Naive thymus-derived CD4-positive, alpha-beta T cell (primary cell): ENCODE measurements at regions not wholly inside any gene's neighbourhood (a gene's known extent, or its start where the extent isn't known, plus 50 kb on each side); places are given as distances from the start of the nearest gene placed in this dataset.
"Not testable (repeated sequence)": the region's sequence is repeated elsewhere in the genome, so short reads cannot be mapped to it uniquely, and the experiment has no call there.

Experiments used
- ATAC-seq: fragments of 150-1000 bp; cut with Tn5 transposase; 2 replicates; pipeline ENCODE4 v1.10.0; 2021; ENCODE audit warnings: mild to moderate bottlenecking, moderate library complexity
- CTCF ChIA-PET: fragments of 350-600 bp; sonication (Branson Sonifier 250); formaldehyde crosslinking; loops from one replicate; lab custom pipeline; 2021; ENCODE audit warnings: antibody characterized with exemption; lab: Charles Lee
- POLR2A ChIA-PET: fragments of 350-600 bp; sonication (Branson Sonifier 250); formaldehyde crosslinking; loops from one replicate; lab custom pipeline; 2021; ENCODE audit warnings: antibody characterized with exemption, inconsistent platforms; lab: Charles Lee
- DNase-seq, 9 donors: peaks; one replicate each; pipeline versions ENCODE4 v3.0.0 to v3.0.0-alpha.2; 2020 to 2022; ENCODE audit warnings: mixed read lengths in 1 of 9
- H3K27ac ChIP-seq: one replicate; pipeline ENCODE4 v1.7.0; 2013; ENCODE audit warnings: mild to moderate bottlenecking, low read depth, low read length, moderate library complexity
- H3K27me3 ChIP-seq, 2 donors: one replicate each; pipeline ENCODE4 v1.7.0; 2013; ENCODE audit warnings: low read length in 2 of 2, mild to moderate bottlenecking in 2 of 2, moderate library complexity in 2 of 2; ENCODE audit not compliant: control insufficient read depth in 2 of 2, insufficient read depth in 2 of 2
- H3K36me3 ChIP-seq, 3 experiments: 1 replicate in 2 of 3; 2 replicates in 1 of 3; pipeline ENCODE4 v1.7.0; 2013; ENCODE audit warnings: low read length in 3 of 3, mild to moderate bottlenecking in 3 of 3, moderate library complexity in 1 of 3; ENCODE audit not compliant: insufficient read depth in 3 of 3, control insufficient read depth in 2 of 3
- H3K4me1 ChIP-seq, 2 donors: one replicate each; pipeline ENCODE4 v1.7.0; 2013; ENCODE audit warnings: low read length in 2 of 2, mild to moderate bottlenecking in 2 of 2, moderate library complexity in 1 of 2; ENCODE audit not compliant: control insufficient read depth in 2 of 2, insufficient read depth in 2 of 2
- H3K4me3 ChIP-seq: 2 replicates; pipeline ENCODE4 v1.7.0; 2013; ENCODE audit warnings: mild to moderate bottlenecking, low read length
- H3K9me3 ChIP-seq, 3 experiments: 1 replicate in 2 of 3; 2 replicates in 1 of 3; pipeline ENCODE4 v1.7.0; 2013; ENCODE audit warnings: low read length in 3 of 3; ENCODE audit not compliant: control insufficient read depth in 2 of 3
- H3K27ac Mint-ChIP-seq, 9 donors: one replicate each; pipeline ENCODE4 v1.8.0; 2020 to 2022; ENCODE audit warnings: mixed read lengths in 9 of 9, mild to moderate bottlenecking in 8 of 9, moderate library complexity in 5 of 9, inconsistent platforms in 2 of 9
- H3K27me3 Mint-ChIP-seq, 5 donors: one replicate each; pipeline ENCODE4 v1.8.0; 2021 to 2022; ENCODE audit warnings: mixed read lengths in 5 of 5, mild to moderate bottlenecking in 1 of 5
- H3K36me3 Mint-ChIP-seq, 5 donors: one replicate each; pipeline ENCODE4 v1.8.0; 2020 to 2022; ENCODE audit warnings: mixed read lengths in 5 of 5, mild to moderate bottlenecking in 3 of 5, inconsistent platforms in 1 of 5
- H3K4me1 Mint-ChIP-seq, 7 donors: one replicate each; pipeline ENCODE4 v1.8.0; 2020 to 2022; ENCODE audit warnings: mixed read lengths in 7 of 7, mild to moderate bottlenecking in 3 of 7, inconsistent platforms in 1 of 7
- H3K4me3 Mint-ChIP-seq, 10 donors: one replicate each; pipeline ENCODE4 v1.8.0; 2020 to 2022; ENCODE audit warnings: mild to moderate bottlenecking in 10 of 10, mixed read lengths in 10 of 10, moderate library complexity in 6 of 10, inconsistent platforms in 2 of 10
- H3K9me3 Mint-ChIP-seq, 11 donors: one replicate each; pipeline ENCODE4 v1.8.0; 2020 to 2022; ENCODE audit warnings: mixed read lengths in 11 of 11, mild to moderate bottlenecking in 4 of 11, inconsistent platforms in 1 of 11, moderate library complexity in 1 of 11
- intact Hi-C, 2 donors: fragments of 100-400 bp; cut with micrococcal nuclease; formaldehyde crosslinking; loops; one replicate each; pipeline ENCODE4 v1.15.1; 2023

- CTCF ChIA-PET: interaction anchor here (0.6 to 0.7 kb wide), 2 partner anchors 39 to 229 kb away, joined by 3 to 7 read pairs; no protein-coding TSS in a partner anchor
These were observed 202.3 kb upstream of the KCTD7 start for GRCh38 chr7:66426332-66426731.

GRCh38 chr7:66426996-66427395, 201.7 kb upstream of the KCTD7 start:
- Histone ChIP-seq H3K4me1 (no peaks in the 10 kb centered on the region), H3K9me3 (no peaks in the 10 kb centered on the region), H3K27me3 (no peaks in the 10 kb centered on the region), H3K36me3 (peaks cover 0 to 3% (median 0%) of the 10 kb centered on the region in 3 experiments), H3K4me3 (no peak overlapping the region), H3K27ac (no peak overlapping the region)
- no peaks in the 10 kb centered on the region for H3K4me1 Mint-ChIP-seq
- H3K27me3 Mint-ChIP-seq: no peaks in the 10 kb centered on the region
- ChIA-PET CTCF (no interaction called here), POLR2A (no interaction called here)
- H3K9me3 Mint-ChIP-seq: no peaks in the 10 kb centered on the region
- H3K36me3 Mint-ChIP-seq: peaks cover 5 to 51% (median 28%) of the 10 kb centered on the region in 5 donors
- H3K27ac Mint-ChIP-seq: no peak overlapping the region
- no peak for ATAC-seq
- H3K4me3 Mint-ChIP-seq: no peak overlapping the region
- intact Hi-C loops: no loop called here
- DNase-seq: no peak

More at GRCh38 chr7:66426332-66426731, 202.3 kb upstream of the KCTD7 start:
- H3K36me3 ChIP-seq: peaks cover 0 to 3% (median 0%) of the 10 kb centered on the region in 3 experiments
- peak overlapping the region in 1 of 9 donors; percentile 3 for H3K27ac Mint-ChIP-seq
- intact Hi-C loops: no loop called here
- H3K27me3 ChIP-seq: no peaks in the 10 kb centered on the region
- H3K4me1 Mint-ChIP-seq: no peaks in the 10 kb centered on the region
- H3K4me3 ChIP-seq: no peak overlapping the region
- H3K27me3 Mint-ChIP-seq: no peaks in the 10 kb centered on the region
- peaks cover 5 to 51% (median 29%) of the 10 kb centered on the region in 5 donors for H3K36me3 Mint-ChIP-seq
- ATAC-seq (no peak), DNase-seq (no peak)
- no peak overlapping the region for H3K27ac ChIP-seq
- POLR2A ChIA-PET: no interaction called here
- no peak overlapping the region for H3K4me3 Mint-ChIP-seq
- H3K9me3 Mint-ChIP-seq: no peaks in the 10 kb centered on the region
- no peaks in the 10 kb centered on the region for H3K4me1 ChIP-seq
- H3K9me3 ChIP-seq: no peaks in the 10 kb centered on the region

- ATAC-seq (no peak), DNase-seq (no peak)
- H3K4me1 Mint-ChIP-seq: no peaks in the 10 kb centered on the region
- Histone ChIP-seq H3K4me1 (no peaks in the 10 kb centered on the region), H3K27me3 (no peaks in the 10 kb centered on the region), H3K27ac (no peak overlapping the region), H3K9me3 (no peaks in the 10 kb centered on the region), H3K4me3 (no peak overlapping the region), H3K36me3 (peaks cover 0 to 3% (median 0%) of the 10 kb centered on the region in 3 experiments)
- H3K27me3 Mint-ChIP-seq: no peaks in the 10 kb centered on the region
- H3K9me3 Mint-ChIP-seq: no peaks in the 10 kb centered on the region
- H3K4me3 Mint-ChIP-seq: no peak overlapping the region
- H3K27ac Mint-ChIP-seq: no peak overlapping the region
- ChIA-PET POLR2A (no interaction called here), CTCF (no interaction called here)
- H3K36me3 Mint-ChIP-seq: peaks cover 5 to 54% (median 25%) of the 10 kb centered on the region in 5 donors
- intact Hi-C loops: no loop called here
These were observed 200.7 kb upstream of the KCTD7 start for GRCh38 chr7:66427956-66428355.

GRCh38 chr7:66429498-66430163, 199.1 kb upstream of the KCTD7 start:
- Histone ChIP-seq H3K36me3 (peaks cover 0 to 3% (median 0%) of the 10 kb centered on the region in 3 experiments), H3K4me3 (no peak overlapping the region), H3K4me1 (no peaks in the 10 kb centered on the region), H3K27ac (no peak overlapping the region), H3K27me3 (no peaks in the 10 kb centered on the region), H3K9me3 (no peaks in the 10 kb centered on the region)
- H3K27ac Mint-ChIP-seq: no peak overlapping the region
- ATAC-seq (no peak), DNase-seq (no peak)
- no peaks in the 10 kb centered on the region for H3K27me3 Mint-ChIP-seq
- H3K9me3 Mint-ChIP-seq: no peaks in the 10 kb centered on the region
- intact Hi-C loops: no loop called here
- peaks cover 0 to 44% (median 16%) of the 10 kb centered on the region in 5 donors for H3K36me3 Mint-ChIP-seq
- ChIA-PET CTCF (interaction anchor here (0.6 kb wide), 1 partner anchor 322 kb away, joined by 3 read pairs; no protein-coding TSS in a partner anchor), POLR2A (no interaction called here)
- no peak overlapping the region for H3K4me3 Mint-ChIP-seq
- H3K4me1 Mint-ChIP-seq: no peaks in the 10 kb centered on the region

GRCh38 chr7:66430164-66430545, 198.5 kb upstream of the KCTD7 start:
- Mint-ChIP-seq H3K4me3 (no peak overlapping the region), H3K4me1 (no peaks in the 10 kb centered on the region), H3K27ac (no peak overlapping the region), H3K9me3 (no peaks in the 10 kb centered on the region), H3K36me3 (peaks cover 0 to 44% (median 21%) of the 10 kb centered on the region in 5 donors), H3K27me3 (no peaks in the 10 kb centered on the region)
- H3K4me3 ChIP-seq: no peak overlapping the region
- intact Hi-C loops: no loop called here
- ATAC-seq: no peak
- H3K27ac ChIP-seq: no peak overlapping the region
- H3K4me1 ChIP-seq: no peaks in the 10 kb centered on the region
- H3K9me3 ChIP-seq: no peaks in the 10 kb centered on the region
- POLR2A ChIA-PET: no interaction called here
- H3K27me3 ChIP-seq: no peaks in the 10 kb centered on the region
- peaks cover 0 to 3% (median 0%) of the 10 kb centered on the region in 3 experiments for H3K36me3 ChIP-seq
- DNase-seq: no peak
- CTCF ChIA-PET: no interaction called here

GRCh38 chr7:66438703-66439405, 189.8 kb upstream of the KCTD7 start:
- H3K4me1 ChIP-seq: not testable (repeated sequence)

More at GRCh38 chr7:66438703-66439405, 189.8 kb upstream of the KCTD7 start:
- POLR2A ChIA-PET, H3K27ac Mint-ChIP-seq, H3K9me3 Mint-ChIP-seq, intact Hi-C loops, ATAC-seq, CTCF ChIA-PET, H3K27me3 ChIP-seq, H3K4me3 Mint-ChIP-seq, H3K9me3 ChIP-seq, DNase-seq, H3K36me3 ChIP-seq, H3K27me3 Mint-ChIP-seq, H3K4me3 ChIP-seq, H3K27ac ChIP-seq, H3K4me1 Mint-ChIP-seq: not testable (repeated sequence)
- H3K36me3 Mint-ChIP-seq: peaks cover 1 to 30% (median 10%) of the 10 kb centered on the region in 5 donors
